ENCODE measurements at regions not wholly inside any gene's neighbourhood (a gene's known extent, or its start where the extent isn't known, plus 50 kb on each side); places are given as distances from the start of the nearest gene placed in this dataset.

GRCh38 chr15:95442107-95442719, 888.3 kb upstream of the NR2F2 start:
- no peak overlapping the region for H3K9ac ChIP-seq (replicated peaks in 1 of 4; ENCODE audit: extremely low read depth in 1 of 4, low read depth in 3 of 4, low read length in 3 of 4)
- no peak overlapping the region for H3K56ac ChIP-seq (replicated peaks; ENCODE audit: insufficient read length, low read depth, low read length)
- H4K8ac ChIP-seq (ENCODE audit: extremely low read depth, insufficient read depth, low read length), result no peak overlapping the region
- no peak overlapping the region for H4K91ac ChIP-seq (replicated peaks; ENCODE audit: insufficient read length, low read length)
- no peak overlapping the region for H3K4me3 ChIP-seq (ENCODE audit: extremely low read depth in 1 of 4, insufficient read depth in 2 of 4, low read depth in 3 of 4, low read length in 4 of 4)
- H4K5ac ChIP-seq (ENCODE audit: insufficient read length, low read depth, low read length), result no peak overlapping the region
- no peaks in the 10 kb centered on the region for H3K9me3 ChIP-seq (ENCODE audit: insufficient read depth in 2 of 2, low read depth in 1 of 2, low read length in 1 of 2)
- no peak for DNase-seq (ENCODE audit: low read depth in 1 of 2, low spot score in 2 of 2)
- H4K20me1 ChIP-seq (replicated peaks in 1 of 2; ENCODE audit: control insufficient read depth in 1 of 2, insufficient read depth in 2 of 2, low read length in 2 of 2), result no peaks in the 10 kb centered on the region
- H2AFZ ChIP-seq (ENCODE audit: low read length), result no peak overlapping the region
- H3K23me2 ChIP-seq (ENCODE audit: low read depth, low read length), result no peaks in the 10 kb centered on the region
- no peak overlapping the region for H3K14ac ChIP-seq (ENCODE audit: insufficient read length)
- no peaks in the 10 kb centered on the region for H3K79me2 ChIP-seq (ENCODE audit: control insufficient read depth in 1 of 2, insufficient read depth in 2 of 2, low read length in 2 of 2)
- no peak overlapping the region for H2AK5ac ChIP-seq (ENCODE audit: low read depth, low read length)
- no peaks in the 10 kb centered on the region for H3K79me1 ChIP-seq (ENCODE audit: low read depth, low read length)
- no peak overlapping the region for H3K18ac ChIP-seq (ENCODE audit: extremely low read depth, low read length)
- H3K27me3 ChIP-seq (replicated peaks in 1 of 4; ENCODE audit: control insufficient read depth in 3 of 4, extremely low read depth in 1 of 4, insufficient read depth in 3 of 4, low read length in 3 of 4), result no peaks in the 10 kb centered on the region
- FAIRE-seq, result no peak
- H3K4me2 ChIP-seq (ENCODE audit: insufficient read depth in 1 of 2, low read depth in 2 of 2, low read length in 2 of 2), result no peak overlapping the region
- H2BK15ac ChIP-seq (ENCODE audit: low read length), result no peak overlapping the region
- ChIA-PET CTCF (ENCODE audit: partially characterized antibody) (no interaction called here), POLR2A (ENCODE audit: partially characterized antibody) (no interaction called here)
- H2BK120ac ChIP-seq (replicated peaks; ENCODE audit: low read depth, low read length), result no peak overlapping the region
- no peak overlapping the region for H2BK12ac ChIP-seq (ENCODE audit: low read depth, low read length)
- no peak overlapping the region for H2BK20ac ChIP-seq (ENCODE audit: low read length)
- H3K4ac ChIP-seq (replicated peaks; ENCODE audit: insufficient read length, low read depth, low read length), result no peak overlapping the region
- no peaks in the 10 kb centered on the region for H3K4me1 ChIP-seq (replicated peaks in 1 of 4; ENCODE audit: control insufficient read depth in 3 of 4, insufficient read depth in 4 of 4, low read length in 3 of 4)
- H3K36me3 ChIP-seq (ENCODE audit: control insufficient read depth in 2 of 4, insufficient read depth in 4 of 4, low read length in 3 of 4), result no peaks in the 10 kb centered on the region
- 91% methylated on average over 7 of the region's 7 CpGs; no CpG with 5 or more reads in 1 of the 2 experiments for WGBS, 2 experiments (ENCODE audit: extremely low coverage in 1 of 2, insufficient coverage in 1 of 2, insufficient read length in 1 of 2, insufficient replicate concordance in 2 of 2, low coverage in 1 of 2, low lambda C conversion rate in 2 of 2, missing lambda C conversion rate in 1 of 2)
- no peak overlapping the region for H2BK5ac ChIP-seq (ENCODE audit: low read depth, low read length)
- no peak overlapping the region for H3K27ac ChIP-seq (ENCODE audit: low read depth, low read length)
- no peak overlapping the region for H3K23ac ChIP-seq (ENCODE audit: insufficient read length)
- TF ChIP-seq RNF2 (IDR thresholded peaks at IDR 0.05; ENCODE audit: borderline replicate concordance, low read depth, low read length, missing control alignments, poor library complexity, severe bottlenecking), result no peak
- TF ChIP-seq KDM4A (IDR thresholded peaks at IDR 0.05; ENCODE audit: low read depth, low read length, severe bottlenecking), result no peak
- TF ChIP-seq SP1 (IDR thresholded peaks at IDR 0.05; ENCODE audit: low read depth, low read length), result no peak
- TF ChIP-seq JUN (IDR thresholded peaks at IDR 0.05; ENCODE audit: low read depth, low read length), result no peak
- TF ChIP-seq SP2 (IDR thresholded peaks at IDR 0.05; ENCODE audit: low read length), result no peak
- TF ChIP-seq HDAC2 (IDR thresholded peaks at IDR 0.05; ENCODE audit: borderline replicate concordance in 1 of 2, low read depth in 2 of 2, low read length in 2 of 2), result no peak
- no peak for TF ChIP-seq SRF (IDR thresholded peaks at IDR 0.05; ENCODE audit: low read depth, low read length)
- no peak for TF ChIP-seq SIN3A (conservative IDR thresholded peaks at IDR 0.05 in 1 of 2, IDR thresholded peaks at IDR 0.05 in 1 of 2; ENCODE audit: low read depth in 1 of 2, low read length in 2 of 2)
- TF ChIP-seq, protein P1, sequence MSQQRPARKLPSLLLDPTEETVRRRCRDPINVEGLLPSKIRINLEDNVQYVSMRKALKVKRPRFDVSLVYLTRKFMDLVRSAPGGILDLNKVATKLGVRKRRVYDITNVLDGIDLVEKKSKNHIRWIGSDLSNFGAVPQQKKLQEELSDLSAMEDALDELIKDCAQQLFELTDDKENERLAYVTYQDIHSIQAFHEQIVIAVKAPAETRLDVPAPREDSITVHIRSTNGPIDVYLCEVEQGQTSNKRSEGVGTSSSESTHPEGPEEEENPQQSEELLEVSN (IDR thresholded peaks at IDR 0.05), result no peak
- no peak for TF ChIP-seq ATF3 (IDR thresholded peaks at IDR 0.05; ENCODE audit: insufficient read depth, low read depth, low read length)
- no peak for TF ChIP-seq RXRA (IDR thresholded peaks at IDR 0.05; ENCODE audit: insufficient read depth, low read depth, low read length)
- no peak for TF ChIP-seq RBBP5 (IDR thresholded peaks at IDR 0.05; ENCODE audit: borderline replicate concordance, low read depth, low read length)

All from H1 (cell line).